ENCODE measurements at regions not wholly inside any gene's neighbourhood (a gene's known extent, or its start where the extent isn't known, plus 50 kb on each side); places are given as distances from the start of the nearest gene placed in this dataset.

DNA sequence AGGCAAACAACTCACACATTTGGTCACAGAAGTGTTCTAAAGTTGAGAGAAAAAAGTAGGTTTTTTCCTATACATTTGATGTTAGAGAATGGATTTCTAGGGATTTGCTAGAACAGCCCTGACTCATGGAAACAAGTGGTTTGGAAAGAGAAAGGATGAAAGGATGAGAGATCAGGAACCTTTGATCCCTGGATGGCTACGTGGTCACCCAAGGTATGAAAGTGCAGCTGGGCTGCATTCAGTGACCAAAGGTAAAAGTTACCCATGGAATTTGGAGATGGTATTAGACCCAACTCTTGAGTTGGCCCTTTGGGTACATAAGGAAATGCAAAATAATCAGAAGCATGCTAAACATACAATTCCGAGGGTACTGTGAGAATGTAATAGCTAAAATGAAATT is 61.3 kb upstream of the SPIN1 start:
- TF ChIP-seq GATA3 (IDR thresholded peaks at IDR 0.05; ENCODE audit: low read depth, low read length) (no peak), GATA2 (IDR thresholded peaks at IDR 0.05; ENCODE audit: low read depth, low read length) (no peak)

DNA sequence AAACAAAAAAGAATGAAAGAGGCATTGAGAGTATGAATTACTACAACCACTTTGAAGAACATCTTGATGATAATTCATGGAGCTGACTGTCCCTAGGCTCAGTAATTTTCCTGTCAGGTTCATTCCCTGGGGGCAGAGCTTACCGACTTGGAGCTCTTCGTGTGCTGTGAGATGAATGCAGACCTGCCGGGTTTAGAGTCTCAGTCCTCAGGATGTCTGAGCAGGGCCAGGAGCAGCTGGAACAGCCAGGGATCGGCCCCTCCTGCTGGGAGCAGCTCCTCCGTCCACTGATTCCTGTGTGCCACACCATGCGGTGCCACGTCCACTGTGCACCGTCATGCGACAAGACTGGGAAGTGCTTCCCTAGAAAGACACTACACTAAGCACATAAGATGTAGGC is 62.2 kb upstream of the SPIN1 start:
- TF ChIP-seq GATA2 (IDR thresholded peaks at IDR 0.05; ENCODE audit: low read depth, low read length) (no peak), GATA3 (IDR thresholded peaks at IDR 0.05; ENCODE audit: low read depth, low read length) (no peak)

- TF ChIP-seq GATA3 (IDR thresholded peaks at IDR 0.05; ENCODE audit: low read depth, low read length): no peak
- no peak for TF ChIP-seq GATA2 (IDR thresholded peaks at IDR 0.05; ENCODE audit: low read depth, low read length)
Observed at GRCh38 chr9:88322906-88323566, 65.2 kb upstream of the SPIN1 start.

DNA sequence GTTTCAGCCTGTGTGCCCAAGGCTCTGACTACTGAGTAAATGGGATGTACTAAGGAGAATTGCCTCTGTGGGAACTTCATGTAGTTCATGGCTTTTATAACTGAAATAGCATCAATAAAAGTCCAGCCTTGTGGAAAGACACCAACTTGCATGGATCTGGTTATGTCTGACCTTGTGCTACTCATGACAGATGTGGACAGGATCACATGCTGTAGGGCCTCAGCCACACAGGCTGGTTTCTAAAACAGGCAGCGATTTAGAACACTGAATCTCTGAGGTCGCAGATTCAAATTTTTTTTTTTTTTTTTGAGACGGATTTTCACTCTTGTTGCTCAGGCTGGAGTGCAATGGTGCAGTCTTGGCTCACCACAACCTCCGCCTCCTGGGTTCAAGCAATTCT is 66.5 kb upstream of the SPIN1 start:
- TF ChIP-seq GATA2 (IDR thresholded peaks at IDR 0.05; ENCODE audit: low read depth, low read length) (no peak), GATA3 (IDR thresholded peaks at IDR 0.05; ENCODE audit: low read depth, low read length) (no peak)

DNA sequence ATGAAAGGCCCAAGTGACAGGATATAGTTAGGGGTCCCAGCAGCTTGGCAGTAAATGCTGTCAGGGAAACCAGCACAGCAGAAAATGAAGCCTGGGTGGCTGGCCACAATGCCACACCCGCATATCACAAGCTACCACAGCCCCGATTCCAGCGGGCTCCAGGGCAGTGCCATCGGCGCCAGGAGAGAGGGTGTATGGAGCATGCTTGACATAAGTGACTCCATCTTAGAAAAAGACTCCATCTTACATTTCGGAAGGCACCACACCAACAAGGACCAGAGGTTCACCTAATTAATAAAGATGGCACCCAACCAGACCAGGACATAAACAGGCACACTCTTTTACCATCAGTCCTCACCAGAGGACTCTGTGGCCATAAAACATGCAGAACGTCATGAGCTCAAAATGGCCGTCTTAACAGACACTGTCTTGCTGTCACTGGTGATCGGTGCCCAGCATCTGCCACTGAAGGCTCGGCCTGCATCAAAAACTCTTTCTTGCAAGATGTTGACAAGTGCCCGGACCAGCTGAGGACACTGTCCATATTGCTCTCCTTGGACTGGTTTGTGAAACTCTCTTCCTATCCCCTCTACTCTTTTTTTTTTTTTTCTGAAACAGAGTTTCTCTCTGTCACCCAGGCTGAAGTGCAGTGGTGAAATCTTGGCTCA is 67.4 kb upstream of the SPIN1 start:
- TF ChIP-seq GATA3 (IDR thresholded peaks at IDR 0.05; ENCODE audit: low read depth, low read length) (no peak), GATA2 (IDR thresholded peaks at IDR 0.05; ENCODE audit: low read depth, low read length) (no peak)

DNA sequence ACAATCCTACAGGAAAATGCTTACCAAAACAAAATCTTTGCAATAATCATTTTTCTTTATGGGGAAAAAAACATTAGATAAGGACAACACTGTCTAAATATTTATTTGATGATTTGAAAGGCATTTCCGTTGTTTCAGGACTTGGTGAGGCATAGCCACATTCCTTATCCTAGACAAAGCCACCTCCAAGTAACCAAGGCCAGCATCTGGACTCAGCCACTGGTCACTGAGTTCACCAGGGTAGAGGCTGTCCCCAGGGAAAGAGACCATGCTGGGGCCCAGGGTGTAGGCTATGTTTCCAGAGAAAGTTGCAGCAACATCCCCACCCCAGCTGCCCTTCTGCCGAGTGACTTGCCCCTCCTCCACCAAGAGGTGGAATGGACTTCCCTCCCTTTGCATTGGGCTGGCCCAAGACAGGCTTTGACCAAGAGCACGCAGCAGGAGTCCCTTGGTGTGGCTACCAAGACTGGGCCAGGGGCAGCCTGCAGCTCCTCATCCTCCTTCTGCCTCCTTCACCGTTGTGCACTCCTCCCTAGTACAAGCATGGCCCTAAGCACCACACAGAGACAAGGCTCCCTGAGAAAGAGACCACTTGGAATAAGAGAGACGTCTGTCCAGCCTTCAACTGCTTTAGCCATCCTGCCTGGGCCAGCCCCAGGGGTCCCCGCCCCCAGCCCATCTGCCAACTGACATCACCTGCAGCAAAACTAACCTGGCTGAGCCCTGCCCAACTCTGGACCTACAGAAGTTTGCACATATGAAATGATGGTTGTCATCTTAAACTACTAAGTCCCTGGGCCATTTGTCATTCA is 68.1 kb upstream of the SPIN1 start:
- TF ChIP-seq GATA3 (IDR thresholded peaks at IDR 0.05; ENCODE audit: low read depth, low read length): no peak
- no peak for TF ChIP-seq GATA2 (IDR thresholded peaks at IDR 0.05; ENCODE audit: low read depth, low read length)

DNA sequence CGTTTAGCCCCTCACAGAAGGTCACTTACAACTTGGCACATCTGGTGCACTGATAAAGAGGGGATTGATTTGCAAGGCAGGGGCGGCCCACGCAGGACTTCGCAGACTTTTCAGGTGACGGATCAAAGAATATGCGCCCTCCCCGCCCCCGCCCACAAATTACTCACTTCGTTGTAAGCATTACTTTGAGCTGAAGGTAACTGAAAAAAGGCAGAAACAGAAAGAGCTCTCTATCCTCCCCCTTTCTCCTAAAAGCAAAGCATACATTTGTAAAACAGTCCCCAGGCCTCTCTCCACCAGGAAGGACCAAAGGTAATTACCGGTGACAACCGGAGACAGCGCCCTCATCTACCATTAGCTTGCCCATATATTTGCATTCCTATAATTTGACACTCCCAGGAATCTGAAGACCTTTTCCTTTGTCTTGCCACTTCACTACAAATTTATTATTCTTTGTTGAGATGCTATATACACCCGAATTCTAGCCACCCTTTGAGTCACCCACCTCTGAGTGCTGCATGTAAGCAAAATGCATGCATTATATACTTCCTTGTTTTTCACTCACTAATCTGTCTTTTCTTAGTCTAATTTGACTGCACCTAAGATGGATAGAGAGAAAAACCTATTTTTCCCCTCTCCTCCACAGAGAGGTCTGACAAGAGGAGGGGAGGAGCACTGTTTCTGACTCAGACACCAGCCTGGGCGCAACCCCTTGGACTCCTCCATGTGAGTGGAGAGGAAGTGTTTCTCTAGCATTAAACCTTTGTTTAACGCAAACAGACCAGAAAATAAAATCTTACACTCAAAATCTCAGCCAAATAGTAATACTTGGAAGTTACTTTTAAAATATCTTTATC is 74.7 kb upstream of the SPIN1 start:
- no peak for TF ChIP-seq GATA2 (IDR thresholded peaks at IDR 0.05; ENCODE audit: low read depth, low read length)
- no peak for TF ChIP-seq GATA3 (IDR thresholded peaks at IDR 0.05; ENCODE audit: low read depth, low read length)

DNA sequence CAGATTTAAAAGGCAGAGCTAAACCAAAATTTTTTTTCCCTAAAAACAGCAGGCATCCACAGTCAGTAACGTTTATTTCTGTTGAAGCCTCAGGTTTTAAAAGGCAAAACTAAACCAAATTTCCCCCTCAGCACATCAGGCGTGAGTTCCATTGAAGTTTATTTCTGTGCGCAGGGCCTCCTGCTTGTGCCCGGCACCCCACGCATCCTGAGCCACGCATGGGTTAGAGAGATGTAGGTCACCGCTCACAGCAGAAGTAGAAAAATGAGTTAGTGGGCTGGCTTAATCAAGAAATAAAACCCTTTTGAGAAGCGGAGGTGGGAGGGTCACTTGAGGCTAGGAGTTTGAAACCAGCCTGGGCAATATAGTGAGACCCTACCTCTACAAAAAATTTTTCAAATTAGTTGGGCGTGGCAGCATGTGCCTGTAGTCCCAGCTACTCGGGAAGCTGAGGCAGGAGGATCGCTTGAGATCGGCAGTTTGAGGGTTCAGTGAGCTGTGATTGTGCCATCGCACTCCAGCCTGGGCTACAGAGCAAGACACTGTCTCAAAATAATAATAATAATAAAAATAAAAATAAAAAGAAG is 75.6 kb upstream of the SPIN1 start:
- no peak for TF ChIP-seq GATA3 (IDR thresholded peaks at IDR 0.05; ENCODE audit: low read depth, low read length)
- TF ChIP-seq GATA2 (IDR thresholded peaks at IDR 0.05; ENCODE audit: low read depth, low read length): no peak

DNA sequence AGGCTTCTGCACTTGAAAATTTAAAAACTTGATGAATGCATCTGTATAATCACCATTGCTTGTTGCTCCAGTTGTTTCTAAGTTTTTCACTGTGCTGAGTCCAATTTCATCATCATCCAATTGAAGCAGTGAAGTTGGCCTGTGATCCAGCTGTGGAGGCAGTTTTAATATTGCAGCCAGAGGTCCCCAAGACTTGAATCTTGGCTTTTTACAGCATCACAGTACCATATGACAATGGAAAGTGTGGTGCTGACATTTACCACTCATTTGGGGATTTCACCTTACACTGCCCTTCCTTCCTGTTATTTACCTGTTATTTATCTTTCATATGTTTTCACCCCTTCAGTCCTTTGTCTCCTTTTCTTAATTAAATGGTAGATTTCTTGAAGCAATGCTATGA is 76.2 kb upstream of the SPIN1 start:
- TF ChIP-seq GATA3 (IDR thresholded peaks at IDR 0.05; ENCODE audit: low read depth, low read length) (no peak), GATA2 (IDR thresholded peaks at IDR 0.05; ENCODE audit: low read depth, low read length) (no peak)

GRCh38 chr9:88310310-88310980 is 77.8 kb upstream of the SPIN1 start:
- TF ChIP-seq GATA2 (IDR thresholded peaks at IDR 0.05; ENCODE audit: low read depth, low read length) (no peak), GATA3 (IDR thresholded peaks at IDR 0.05; ENCODE audit: low read depth, low read length) (no peak)

DNA sequence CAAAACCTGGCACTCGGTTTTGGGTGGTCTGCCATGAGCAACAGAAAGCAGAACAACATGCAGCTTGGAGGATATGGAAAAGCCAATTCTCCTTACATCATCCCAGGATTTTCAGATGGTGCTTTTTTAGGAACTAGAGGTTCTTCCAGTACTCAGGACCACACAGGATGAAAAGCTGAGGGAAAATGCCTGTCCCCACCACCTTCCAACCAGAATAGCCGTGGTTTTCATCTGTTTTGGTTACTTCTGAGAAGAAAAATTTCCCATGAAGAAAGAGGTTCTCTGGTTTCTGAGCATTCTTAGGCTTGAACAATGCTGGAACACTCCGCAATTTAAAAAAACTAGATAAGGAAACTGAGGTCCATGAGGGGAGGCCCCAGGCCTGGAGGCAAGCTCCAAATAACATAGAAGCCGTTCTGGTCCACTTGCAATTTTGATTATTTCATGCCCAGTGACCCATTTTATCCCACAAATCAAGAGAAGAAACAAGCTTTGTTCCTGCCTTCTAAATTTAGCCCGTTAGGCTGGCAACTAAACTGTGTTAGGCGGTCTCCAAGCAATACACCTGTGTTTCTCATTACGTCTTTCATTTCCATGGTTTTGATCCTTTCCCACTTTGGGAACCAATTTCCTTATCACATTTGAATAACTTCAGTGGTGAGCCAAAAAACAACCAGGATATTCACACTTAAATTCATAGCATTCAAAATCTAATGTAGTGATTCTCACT is 79.2 kb upstream of the SPIN1 start:
- TF ChIP-seq GATA2 (IDR thresholded peaks at IDR 0.05; ENCODE audit: low read depth, low read length): no peak

DNA sequence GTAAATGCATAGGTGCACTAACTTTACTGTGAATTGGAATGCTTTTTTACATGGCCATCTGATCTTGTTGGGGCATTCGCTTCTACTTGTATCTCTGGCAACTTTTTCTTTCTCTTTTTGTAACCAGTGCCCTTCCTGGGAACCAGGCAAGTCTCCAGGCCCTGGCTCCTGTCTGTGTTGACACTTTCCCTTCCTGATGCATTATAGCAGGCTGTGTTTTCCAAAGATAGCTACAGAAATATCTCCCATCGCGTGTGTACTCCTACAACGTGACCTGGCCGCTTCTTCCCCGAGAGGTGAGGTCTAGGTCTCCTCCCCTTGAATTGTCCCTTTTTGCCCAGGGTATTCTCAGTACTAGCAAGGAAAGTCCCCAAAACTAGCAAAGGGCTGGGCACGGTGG is 81.1 kb upstream of the SPIN1 start:
- TF ChIP-seq GATA2 (IDR thresholded peaks at IDR 0.05; ENCODE audit: low read depth, low read length) (no peak), GATA3 (IDR thresholded peaks at IDR 0.05; ENCODE audit: low read depth, low read length) (no peak)

All from SH-SY5Y (cell line).